Coronary artery (tissue), 2 donors: ENCODE measurements at regions not wholly inside any gene's neighbourhood (a gene's known extent, or its start where the extent isn't known, plus 50 kb on each side); places are given as distances from the start of the nearest gene placed in this dataset.

Source experiments
- DNase-seq: peaks from one replicate; pipeline ENCODE4 v3.0.0-alpha.2; 2017; ENCODE audit warnings: low spot score
- H3K27ac ChIP-seq, 2 donors: fragments of 200-600 bp; sonication (generic); one replicate each; pipeline ENCODE4 v1.5.1; 2016 to 2019
- H3K4me3 ChIP-seq: fragments of 200-600 bp; sonication (generic); 2 replicates; pipeline ENCODE4 v1.5.1; 2016; ENCODE audit warnings: mild to moderate bottlenecking, moderate library complexity
- TF ChIP-seq, protein P1 (sequence below): fragments of 200-600 bp; sonication (generic); IDR thresholded peaks from one replicate; pipeline ENCODE4 v1.5.1; 2019; ENCODE audit warnings: antibody characterized with exemption

- H3K4me3 ChIP-seq: no peak overlapping the region
- no peak for DNase-seq
- no peak overlapping the region for H3K27ac ChIP-seq
- TF ChIP-seq, protein P1, sequence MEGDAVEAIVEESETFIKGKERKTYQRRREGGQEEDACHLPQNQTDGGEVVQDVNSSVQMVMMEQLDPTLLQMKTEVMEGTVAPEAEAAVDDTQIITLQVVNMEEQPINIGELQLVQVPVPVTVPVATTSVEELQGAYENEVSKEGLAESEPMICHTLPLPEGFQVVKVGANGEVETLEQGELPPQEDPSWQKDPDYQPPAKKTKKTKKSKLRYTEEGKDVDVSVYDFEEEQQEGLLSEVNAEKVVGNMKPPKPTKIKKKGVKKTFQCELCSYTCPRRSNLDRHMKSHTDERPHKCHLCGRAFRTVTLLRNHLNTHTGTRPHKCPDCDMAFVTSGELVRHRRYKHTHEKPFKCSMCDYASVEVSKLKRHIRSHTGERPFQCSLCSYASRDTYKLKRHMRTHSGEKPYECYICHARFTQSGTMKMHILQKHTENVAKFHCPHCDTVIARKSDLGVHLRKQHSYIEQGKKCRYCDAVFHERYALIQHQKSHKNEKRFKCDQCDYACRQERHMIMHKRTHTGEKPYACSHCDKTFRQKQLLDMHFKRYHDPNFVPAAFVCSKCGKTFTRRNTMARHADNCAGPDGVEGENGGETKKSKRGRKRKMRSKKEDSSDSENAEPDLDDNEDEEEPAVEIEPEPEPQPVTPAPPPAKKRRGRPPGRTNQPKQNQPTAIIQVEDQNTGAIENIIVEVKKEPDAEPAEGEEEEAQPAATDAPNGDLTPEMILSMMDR: no peak
Measured at GRCh38 chr10:52419281-52419680, 105.2 kb downstream of the DKK1 start.

- Histone ChIP-seq H3K27ac (no peak overlapping the region), H3K4me3 (no peak overlapping the region)
- no peak for DNase-seq
- TF ChIP-seq, protein P1: no peak
Measured at GRCh38 chr10:52420656-52421055, 106.6 kb downstream of the DKK1 start.

- DNase-seq: no peak
- Histone ChIP-seq H3K4me3 (no peak overlapping the region), H3K27ac (no peak overlapping the region)
- TF ChIP-seq, protein P1: no peak
Measured at GRCh38 chr10:52423369-52423768, 109.3 kb downstream of the DKK1 start.

GRCh38 chr10:52424341-52424740, 110.3 kb downstream of the DKK1 start:
- no peak overlapping the region for H3K4me3 ChIP-seq
- no peak for DNase-seq
- H3K27ac ChIP-seq: no peak overlapping the region
- TF ChIP-seq, protein P1: no peak

DNA sequence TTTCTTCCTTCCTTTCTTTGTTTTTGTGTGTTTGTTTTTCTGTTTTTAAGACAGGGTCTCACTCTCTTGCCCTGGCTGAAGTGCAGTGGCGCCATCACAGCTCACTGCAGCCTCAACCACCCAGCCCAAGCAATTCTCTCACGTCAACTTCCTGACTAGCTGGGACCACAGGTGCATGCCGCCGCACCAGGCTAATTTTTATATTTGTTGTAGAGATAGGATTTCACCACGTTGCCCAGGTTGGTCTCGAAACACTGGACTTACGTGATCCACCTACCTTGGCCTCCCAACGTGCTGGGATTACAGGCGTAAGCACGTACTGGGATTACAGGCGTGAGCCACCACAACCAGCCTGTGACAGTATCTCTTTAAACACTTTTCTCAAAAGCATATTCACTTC, 120.7 kb downstream of the DKK1 start:
- Histone ChIP-seq H3K4me3 (no peak overlapping the region), H3K27ac (no peak overlapping the region)
- DNase-seq: no peak
- TF ChIP-seq, protein P1: no peak

GRCh38 chr10:52436664-52437063, 122.6 kb downstream of the DKK1 start:
- TF ChIP-seq, protein P1: no peak
- H3K4me3 ChIP-seq: no peak overlapping the region
- no peak for DNase-seq
- no peak overlapping the region for H3K27ac ChIP-seq

GRCh38 chr10:52437205-52437646, 123.1 kb downstream of the DKK1 start:
- Histone ChIP-seq H3K27ac (no peak overlapping the region), H3K4me3 (no peak overlapping the region)
- DNase-seq: no peak
- TF ChIP-seq, protein P1: no peak
